ENCODE measurements at regions not wholly inside any gene's neighbourhood (a gene's known extent, or its start where the extent isn't known, plus 50 kb on each side); places are given as distances from the start of the nearest gene placed in this dataset.

GRCh38 chr17:6276711-6277110, 158.2 kb downstream of the AIPL1 start (continued):
- no peak for TF ChIP-seq ATF6 (CRISPR knock-in tag; IDR thresholded peaks at IDR 0.05)

- DNase-seq (ENCODE audit: low spot score): no peak
- no peaks in the 10 kb centered on the region for H3K36me3 Mint-ChIP-seq
- H3K27me3 Mint-ChIP-seq (ENCODE audit: low read depth): no peaks in the 10 kb centered on the region
- peaks cover 12% of the 10 kb centered on the region for H3K9me3 Mint-ChIP-seq
- H3K4me1 Mint-ChIP-seq: peaks cover 7% of the 10 kb centered on the region
- POLR2A ChIA-PET: no interaction called here
- TF ChIP-seq ZNF671 (CRISPR knock-in tag; IDR thresholded peaks at IDR 0.05): no peak
- no peak for TF ChIP-seq GABPB1 (CRISPR knock-in tag; IDR thresholded peaks at IDR 0.05)
- no peak for TF ChIP-seq CDX4 (CRISPR knock-in tag; IDR thresholded peaks at IDR 0.05; ENCODE audit: borderline replicate concordance)
- TF ChIP-seq FOXJ3 (CRISPR knock-in tag; IDR thresholded peaks at IDR 0.05; ENCODE audit: borderline replicate concordance): no peak
- no peak for TF ChIP-seq STAT6 (CRISPR knock-in tag; conservative IDR thresholded peaks at IDR 0.05; ENCODE audit: low read depth)
- no peak for TF ChIP-seq ZNF423 (CRISPR knock-in tag; IDR thresholded peaks at IDR 0.05)
- no peak for TF ChIP-seq TCF7 (CRISPR knock-in tag; IDR thresholded peaks at IDR 0.05; ENCODE audit: low read depth)
- TF ChIP-seq CTCF (IDR thresholded peaks at IDR 0.05): no peak
- TF ChIP-seq MYBL2 (CRISPR knock-in tag; IDR thresholded peaks at IDR 0.05): no peak
- no peak for TF ChIP-seq USF2 (CRISPR knock-in tag; IDR thresholded peaks at IDR 0.05)
- no peak overlapping the region for H3K4me3 Mint-ChIP-seq
- no peak for ATAC-seq
- CTCF ChIA-PET: no interaction called here
- no peak overlapping the region for H3K27ac Mint-ChIP-seq
Measured at GRCh38 chr17:6274310-6274709, 160.6 kb downstream of the AIPL1 start.

- no peak overlapping the region for H3K27ac Mint-ChIP-seq
- no peaks in the 10 kb centered on the region; the same call in 1 of the 2 replicates for H3K27me3 Mint-ChIP-seq (ENCODE audit: low read depth)
- peaks cover 10% of the 10 kb centered on the region for H3K36me3 Mint-ChIP-seq
- ChIA-PET POLR2A (no interaction called here), CTCF (interaction anchor here (1.0 kb wide), 3 partner anchors 11 to 476 kb away, joined by 5 to 7 read pairs (median 6); no protein-coding TSS in a partner anchor)
- H3K4me3 Mint-ChIP-seq: no peak overlapping the region
- peak; percentile 47 for ATAC-seq
- peak; percentile 74 for DNase-seq (ENCODE audit: low spot score)
- no peaks in the 10 kb centered on the region for H3K4me1 Mint-ChIP-seq
- peaks cover 28% of the 10 kb centered on the region for H3K9me3 Mint-ChIP-seq
- TF ChIP-seq FOXK1 (CRISPR knock-in tag; IDR thresholded peaks at IDR 0.05) (peak; percentile 42; the same call in 1 of the 2 replicates), PRDM15 (CRISPR knock-in tag; IDR thresholded peaks at IDR 0.05) (no peak), STAT6 (CRISPR knock-in tag; conservative IDR thresholded peaks at IDR 0.05; ENCODE audit: low read depth) (no peak)
Measured at GRCh38 chr17:6269478-6269877, 165.4 kb downstream of the AIPL1 start.
